SU-DHL-6 (cell line): ENCODE measurements at regions not wholly inside any gene's neighbourhood (a gene's known extent, or its start where the extent isn't known, plus 50 kb on each side); places are given as distances from the start of the nearest gene placed in this dataset.

Experiments
- H2AFZ ChIP-seq: fragments of 200-600 bp; sonication (generic); 2 replicates; pipeline ENCODE4 v1.6.1; 2014; ENCODE audit warnings: low read depth, mild to moderate bottlenecking, moderate library complexity, mixed read lengths, antibody characterized with exemption, low read length; ENCODE audit not compliant: severe bottlenecking
- H3F3A ChIP-seq: fragments of 200-600 bp; shearing (Covaris generic); 2 replicates; pipeline ENCODE4 v1.6.0; 2016; ENCODE audit warnings: antibody characterized with exemption, mild to moderate bottlenecking; ENCODE audit not compliant: insufficient read depth
- H3K27ac ChIP-seq: fragments of 200-600 bp; sonication (generic); 2 replicates; pipeline ENCODE4 v1.5.1; 2016; ENCODE audit warnings: low read depth, mild to moderate bottlenecking, low read length, moderate library complexity, mixed read lengths
- H3K27me3 ChIP-seq: fragments of 200-600 bp; sonication (generic), shearing (Covaris generic); 2 replicates; pipeline ENCODE4 v1.6.0; 2014; ENCODE audit warnings: mild to moderate bottlenecking, low read length
- H3K36me3 ChIP-seq: fragments of 200-600 bp; sonication (generic); 2 replicates; pipeline ENCODE4 v1.6.1; 2014; ENCODE audit warnings: mild to moderate bottlenecking, low read length, mixed read lengths
- H3K4me2 ChIP-seq: fragments of 300-600, 200-600 bp; shearing (Covaris generic), sonication (generic); 2 replicates; pipeline ENCODE4 v1.6.0; 2014; ENCODE audit warnings: low read length, low read depth, mild to moderate bottlenecking; ENCODE audit not compliant: poor library complexity, severe bottlenecking
- H3K4me3 ChIP-seq: fragments of 200-600 bp; sonication (generic); 2 replicates; pipeline ENCODE4 v1.5.1; 2014; ENCODE audit warnings: antibody characterized with exemption, low read length, mild to moderate bottlenecking, mixed read lengths; ENCODE audit not compliant: insufficient read depth, poor library complexity, severe bottlenecking
- H3K79me2 ChIP-seq: fragments of 200-600 bp; sonication (generic); 2 replicates; pipeline ENCODE4 v1.6.1; 2014; ENCODE audit warnings: mild to moderate bottlenecking, low read length, moderate library complexity; ENCODE audit not compliant: insufficient read depth
- H3K9ac ChIP-seq: fragments of 200-600 bp; sonication (generic); 2 replicates; pipeline ENCODE4 v1.7.0; 2014; ENCODE audit warnings: mild to moderate bottlenecking, low read length
- H3K9me2 ChIP-seq: fragments of 200-600 bp; sonication (generic); replicated peaks from 2 replicates; pipeline ENCODE4 v1.6.1; 2014; ENCODE audit warnings: low read length; ENCODE audit not compliant: insufficient read depth
- H3K9me3 ChIP-seq: fragments of 200-600 bp; sonication (generic); 2 replicates; pipeline ENCODE4 v1.6.1; 2014; ENCODE audit warnings: low read length, mixed read lengths; ENCODE audit not compliant: insufficient read depth
- H4K20me1 ChIP-seq: fragments of 200-600 bp; sonication (generic); 2 replicates; pipeline ENCODE4 v1.6.1; 2014; ENCODE audit warnings: low read depth, mild to moderate bottlenecking, antibody characterized with exemption, low read length, moderate library complexity, mixed read lengths
- CTCF ChIP-seq: fragments of 200-600 bp; sonication (generic); IDR thresholded peaks from one replicate; pipeline ENCODE4 v1.5.1; 2017; ENCODE audit warnings: antibody characterized with exemption, mild to moderate bottlenecking, low read length, moderate library complexity; ENCODE audit not compliant: insufficient read depth, poor library complexity, severe bottlenecking
- EZH2phosphoT487 ChIP-seq: fragments of 200-600 bp; sonication (generic), shearing (Covaris generic); conservative IDR thresholded peaks from 2 replicates; pipeline ENCODE4 v1.6.1; 2018; ENCODE audit warnings: mild to moderate bottlenecking, antibody characterized with exemption, low read length, moderate library complexity, mixed read lengths

- H3F3A ChIP-seq, result no peaks in the 10 kb centered on the region
- H3K27ac ChIP-seq, result no peak overlapping the region
- no peaks in the 10 kb centered on the region for H4K20me1 ChIP-seq
- no peaks in the 10 kb centered on the region for H3K79me2 ChIP-seq
- no peaks in the 10 kb centered on the region for H3K9me3 ChIP-seq
- H3K9ac ChIP-seq, result no peak overlapping the region
- H3K27me3 ChIP-seq, result no peaks in the 10 kb centered on the region
- H3K4me2 ChIP-seq, result no peak overlapping the region
- H3K36me3 ChIP-seq, result no peaks in the 10 kb centered on the region
- H2AFZ ChIP-seq, result no peak overlapping the region
- H3K9me2 ChIP-seq, result no peaks in the 10 kb centered on the region
- TF ChIP-seq EZH2phosphoT487, result no peak
- TF ChIP-seq CTCF, result no peak
- no peak overlapping the region for H3K4me3 ChIP-seq
Measured at GRCh38 chr19:30320466-30320865, 51.7 kb upstream of the ZNF536 start.

- Histone ChIP-seq H3K27me3 (no peaks in the 10 kb centered on the region), H3K4me2 (no peak overlapping the region), H3K4me3 (no peak overlapping the region), H3K9ac (no peak overlapping the region), H3K9me3 (no peaks in the 10 kb centered on the region), H2AFZ (no peak overlapping the region), H4K20me1 (no peaks in the 10 kb centered on the region), H3K36me3 (no peaks in the 10 kb centered on the region), H3K9me2 (no peaks in the 10 kb centered on the region), H3K79me2 (no peaks in the 10 kb centered on the region), H3K27ac (no peak overlapping the region), H3F3A (no peaks in the 10 kb centered on the region)
- TF ChIP-seq CTCF, result no peak
- no peak for TF ChIP-seq EZH2phosphoT487
Measured at GRCh38 chr19:30320916-30321315, 51.3 kb upstream of the ZNF536 start.
